ENCODE measurements at regions not wholly inside any gene's neighbourhood (a gene's known extent, or its start where the extent isn't known, plus 50 kb on each side); places are given as distances from the start of the nearest gene placed in this dataset.

- Histone ChIP-seq H3K27ac (peak overlapping the region in 1 of 2 experiments; percentile 16; a peak in 1 of 6 replicates), H3K4me1 (peaks cover 22% of the 10 kb centered on the region), H3K9me3 (peaks cover 14% of the 10 kb centered on the region; the same call in 2 of the 3 replicates), H3K4me2 (no peak overlapping the region), H3K4me3 (no peak overlapping the region)
- ATAC-seq = no peak
- ChIA-PET POLR2A (no interaction called here), CTCF (interaction anchor here (1.2 kb wide), 1 partner anchor 10 kb away, joined by 4 read pairs; no protein-coding TSS in a partner anchor)
- TF ChIP-seq EP300 (IDR thresholded peaks at IDR 0.05) (no peak), TP53 (CRISPR knock-in tag; IDR thresholded peaks at IDR 0.05) (no peak), RCOR1 (IDR thresholded peaks at IDR 0.05; ENCODE audit: low read depth, low read length) (no peak), POLR2A (IDR thresholded peaks at IDR 0.05; ENCODE audit: low read length) (no peak), SMC3 (IDR thresholded peaks at IDR 0.05) (no peak), FOSL2 (IDR thresholded peaks at IDR 0.05) (no peak), FOSL2 (CRISPR knock-in tag; IDR thresholded peaks at IDR 0.05) (no peak), NPAS2 (CRISPR knock-in tag; IDR thresholded peaks at IDR 0.05; ENCODE audit: borderline replicate concordance) (no peak), RFX5 (IDR thresholded peaks at IDR 0.05) (no peak), HOXA7 (CRISPR knock-in tag; IDR thresholded peaks at IDR 0.05) (no peak), MAX (IDR thresholded peaks at IDR 0.05) (no peak)
- DNase-seq (ENCODE audit: low read depth in 1 of 2, low spot score in 1 of 2) = no peak
- FAIRE-seq = no peak
- 76% methylated on average over 2 of the region's 2 CpGs for WGBS (ENCODE audit: missing lambda C conversion rate)
Measured at GRCh38 chr12:115343008-115343407, 659.0 kb upstream of the TBX3 start.

GRCh38 chr12:115341442-115341841 lies 657.5 kb upstream of the TBX3 start:
- FAIRE-seq = peak; percentile 59
- peak overlapping the region; percentile 45 to 75 for H3K27ac ChIP-seq
- WGBS (ENCODE audit: missing lambda C conversion rate) = 5% methylated on average over 6 of the region's 6 CpGs
- ChIA-PET CTCF (interaction anchor here (0.6 to 2.3 kb wide), 5 partner anchors 10 to 1187 kb away, joined by 3 to 11 read pairs (median 4); partner anchors contain the start of gene TBX3), POLR2A (interaction anchor here (0.5 to 1.1 kb wide), 2 partner anchors 13 to 673 kb away, joined by 3 read pairs; no protein-coding TSS in a partner anchor)
- H3K4me3 ChIP-seq = no peak overlapping the region
- peak; percentile 86 to 90 for DNase-seq (ENCODE audit: low read depth in 1 of 2, low spot score in 1 of 2)
- peak overlapping the region; percentile 36 for H3K4me2 ChIP-seq
- H3K9me3 ChIP-seq = peaks cover 14% of the 10 kb centered on the region; the same call in 2 of the 3 replicates
- ATAC-seq = peak; percentile 80 to 83
- H3K4me1 ChIP-seq = peaks cover 34% of the 10 kb centered on the region
- no peak for TF ChIP-seq MYC (IDR thresholded peaks at IDR 0.05; ENCODE audit: borderline replicate concordance, low read length)
- TF ChIP-seq CHD4 (IDR thresholded peaks at IDR 0.05; ENCODE audit: borderline replicate concordance) = no peak
- no peak for TF ChIP-seq HDAC2 (IDR thresholded peaks at IDR 0.05)
- peak; percentile 58 for TF ChIP-seq USF2 (IDR thresholded peaks at IDR 0.05)
- no peak for TF ChIP-seq ELK1 (IDR thresholded peaks at IDR 0.05; ENCODE audit: low read depth, low read length)
- no peak for TF ChIP-seq ZFP36 (IDR thresholded peaks at IDR 0.05; ENCODE audit: borderline replicate concordance, partially characterized antibody)
- TF ChIP-seq ATOH8 (CRISPR knock-in tag; IDR thresholded peaks at IDR 0.05; ENCODE audit: low read depth) = no peak
- TF ChIP-seq POLR2AphosphoS2 (conservative IDR thresholded peaks at IDR 0.05; ENCODE audit: low read length) = no peak
- no peak for TF ChIP-seq EHMT2 (IDR thresholded peaks at IDR 0.05; ENCODE audit: low read depth)
- no peak for TF ChIP-seq ZNF302 (CRISPR knock-in tag; IDR thresholded peaks at IDR 0.05)
- TF ChIP-seq GATA3 (IDR thresholded peaks at IDR 0.05; ENCODE audit: borderline replicate concordance) = peak; percentile 86
- TF ChIP-seq FOSB (CRISPR knock-in tag; IDR thresholded peaks at IDR 0.05) = no peak
- no peak for TF ChIP-seq KDM1A (IDR thresholded peaks at IDR 0.05; ENCODE audit: low read depth)
- TF ChIP-seq POLR2A (IDR thresholded peaks at IDR 0.05; ENCODE audit: low read length) = no peak
- no peak for TF ChIP-seq HOXB5 (CRISPR knock-in tag; IDR thresholded peaks at IDR 0.05)
- TF ChIP-seq CHD2 (IDR thresholded peaks at IDR 0.05; ENCODE audit: low read length, partially characterized antibody) = no peak
- no peak for TF ChIP-seq TFCP2L1 (CRISPR knock-in tag; IDR thresholded peaks at IDR 0.05)
- TF ChIP-seq MAFK (IDR thresholded peaks at IDR 0.05; ENCODE audit: partially characterized antibody) = peak; percentile 69
- no peak for TF ChIP-seq CBX8 (IDR thresholded peaks at IDR 0.05)
- TF ChIP-seq SREBF2 (IDR thresholded peaks at IDR 0.05) = no peak
- TF ChIP-seq NFE2L2 (conservative IDR thresholded peaks at IDR 0.05; ENCODE audit: low read length) = no peak; the same call in 1 of the 2 replicates
- no peak for TF ChIP-seq EHF (CRISPR knock-in tag; IDR thresholded peaks at IDR 0.05)
- TF ChIP-seq MAZ (IDR thresholded peaks at IDR 0.05; ENCODE audit: borderline replicate concordance, low read depth, low read length) = no peak
- peak; percentile 45; the same call in 1 of the 2 replicates for TF ChIP-seq BHLHE40 (IDR thresholded peaks at IDR 0.05; ENCODE audit: low read depth, low read length)
- TF ChIP-seq PBX3 (IDR thresholded peaks at IDR 0.05) = no peak; the same call in 1 of the 2 replicates
- no peak for TF ChIP-seq TP53 (CRISPR knock-in tag; IDR thresholded peaks at IDR 0.05)
- no peak for TF ChIP-seq RCOR1 (IDR thresholded peaks at IDR 0.05; ENCODE audit: low read depth, low read length)
- TF ChIP-seq CTCF (IDR thresholded peaks at IDR 0.05) = no peak

Measured in A549 (cell line).